ENCODE measurements at regions not wholly inside any gene's neighbourhood (a gene's known extent, or its start where the extent isn't known, plus 50 kb on each side); places are given as distances from the start of the nearest gene placed in this dataset.

- no peak for DNase-seq (ENCODE audit: low spot score)
Measured at GRCh38 chr10:83663918-83664317, 475.4 kb upstream of the GHITM start.

DNA sequence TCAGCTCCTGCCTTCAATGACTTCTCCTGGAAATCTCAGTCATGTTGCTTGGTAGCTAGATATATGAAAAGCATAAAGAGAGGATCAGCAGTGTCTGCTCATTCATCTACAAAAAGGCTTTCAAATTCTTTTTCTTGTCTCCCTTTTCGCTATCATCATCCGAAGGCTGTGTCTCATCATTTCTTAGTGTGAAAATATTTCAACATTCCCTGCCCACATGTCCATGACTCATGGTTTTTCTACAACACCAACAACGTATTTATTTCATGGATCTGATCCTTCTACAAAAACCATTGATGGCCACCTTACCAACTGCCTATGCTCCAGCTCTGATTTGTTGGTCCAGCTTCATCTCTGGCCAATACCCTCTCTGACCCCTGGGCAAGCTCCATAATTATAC is 472.5 kb upstream of the GHITM start:
- no peak for DNase-seq (ENCODE audit: low spot score)

DNA sequence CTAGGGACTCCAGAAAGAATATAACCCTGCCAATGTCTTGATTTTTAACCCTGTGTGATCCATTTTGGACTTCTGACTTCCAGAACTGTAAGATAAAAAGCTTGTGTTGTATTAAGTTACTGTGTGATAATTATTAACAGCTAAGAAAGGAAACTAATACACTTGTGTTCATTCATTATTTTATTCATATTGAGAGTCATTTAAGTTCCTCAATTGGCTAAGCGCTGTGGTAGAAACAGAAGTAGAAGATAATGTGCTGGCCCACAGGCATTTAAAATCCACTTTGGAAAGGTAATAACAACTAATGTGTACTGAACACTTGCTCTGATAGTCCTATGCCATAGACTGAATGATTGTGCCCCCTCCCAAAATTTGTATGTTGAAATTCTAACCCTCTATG is 471.7 kb upstream of the GHITM start:
- DNase-seq (ENCODE audit: low spot score): no peak

GRCh38 chr10:83673316-83673715 is 466.0 kb upstream of the GHITM start:
- no peak for DNase-seq (ENCODE audit: low spot score)

- no peak for DNase-seq (ENCODE audit: low spot score)
Measured at GRCh38 chr10:83677795-83678194, 461.5 kb upstream of the GHITM start.

DNA sequence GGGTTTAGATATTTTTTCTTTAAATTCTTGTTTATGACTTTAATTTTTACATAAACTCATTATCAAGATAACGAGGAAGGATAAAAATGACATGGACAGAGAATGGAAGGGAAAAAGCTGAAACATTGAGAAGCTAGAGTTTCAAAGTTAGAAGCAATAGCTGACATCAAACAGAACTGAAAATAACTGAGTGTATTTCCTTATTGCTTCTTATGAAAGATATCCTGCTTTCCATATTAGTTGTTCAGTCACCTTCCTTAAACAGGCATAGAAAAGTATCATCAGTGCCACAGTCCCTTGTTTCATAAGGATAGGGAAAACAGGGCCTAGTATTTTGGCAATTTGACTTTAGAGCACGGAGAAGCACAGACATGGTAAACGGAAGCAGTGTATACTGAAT is 460.5 kb upstream of the GHITM start:
- no peak for DNase-seq (ENCODE audit: low spot score)

DNA sequence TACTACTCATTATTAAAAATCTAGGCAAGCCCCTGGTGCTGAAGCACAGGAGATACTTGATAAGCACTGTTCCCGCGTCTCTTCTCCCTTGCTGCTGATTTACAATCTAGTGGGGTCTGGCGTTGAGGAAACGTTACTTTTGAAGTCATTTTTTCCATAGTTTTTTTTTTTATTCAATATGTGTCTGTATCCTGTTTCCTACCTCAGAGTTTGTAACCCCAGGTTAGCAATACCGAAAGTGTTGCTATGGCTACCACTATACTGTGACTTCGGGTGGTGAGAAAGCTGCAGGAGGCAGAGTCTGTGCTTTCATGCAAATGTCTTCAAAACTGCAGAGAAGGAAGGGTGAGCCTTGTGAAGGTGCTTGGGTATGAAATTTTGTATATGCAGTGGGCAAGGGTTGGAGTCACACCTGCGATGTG is 458.8 kb upstream of the GHITM start:
- peak; percentile 15 for DNase-seq (ENCODE audit: low spot score)

DNA sequence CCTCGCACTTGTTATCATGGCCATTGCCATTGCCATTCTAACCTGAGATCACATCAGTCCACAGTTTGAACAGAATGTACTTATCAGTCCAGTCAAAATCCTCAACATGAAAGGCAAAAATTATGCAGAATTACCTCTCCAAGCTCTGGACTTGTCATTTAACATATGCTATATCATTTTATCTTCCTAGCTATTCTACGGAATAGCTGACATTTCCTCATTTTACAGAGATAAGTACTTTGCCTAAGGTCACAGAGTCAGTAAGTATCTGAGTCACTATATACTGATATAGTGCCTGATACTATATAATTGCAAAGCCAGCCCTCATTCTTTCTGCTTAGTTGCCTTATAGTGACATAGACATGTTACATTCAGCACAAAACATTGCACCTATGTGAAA is 456.9 kb upstream of the GHITM start:
- no peak for DNase-seq (ENCODE audit: low spot score)

- DNase-seq (ENCODE audit: low spot score): no peak
Measured at GRCh38 chr10:83685458-83685857, 453.9 kb upstream of the GHITM start.

DNA sequence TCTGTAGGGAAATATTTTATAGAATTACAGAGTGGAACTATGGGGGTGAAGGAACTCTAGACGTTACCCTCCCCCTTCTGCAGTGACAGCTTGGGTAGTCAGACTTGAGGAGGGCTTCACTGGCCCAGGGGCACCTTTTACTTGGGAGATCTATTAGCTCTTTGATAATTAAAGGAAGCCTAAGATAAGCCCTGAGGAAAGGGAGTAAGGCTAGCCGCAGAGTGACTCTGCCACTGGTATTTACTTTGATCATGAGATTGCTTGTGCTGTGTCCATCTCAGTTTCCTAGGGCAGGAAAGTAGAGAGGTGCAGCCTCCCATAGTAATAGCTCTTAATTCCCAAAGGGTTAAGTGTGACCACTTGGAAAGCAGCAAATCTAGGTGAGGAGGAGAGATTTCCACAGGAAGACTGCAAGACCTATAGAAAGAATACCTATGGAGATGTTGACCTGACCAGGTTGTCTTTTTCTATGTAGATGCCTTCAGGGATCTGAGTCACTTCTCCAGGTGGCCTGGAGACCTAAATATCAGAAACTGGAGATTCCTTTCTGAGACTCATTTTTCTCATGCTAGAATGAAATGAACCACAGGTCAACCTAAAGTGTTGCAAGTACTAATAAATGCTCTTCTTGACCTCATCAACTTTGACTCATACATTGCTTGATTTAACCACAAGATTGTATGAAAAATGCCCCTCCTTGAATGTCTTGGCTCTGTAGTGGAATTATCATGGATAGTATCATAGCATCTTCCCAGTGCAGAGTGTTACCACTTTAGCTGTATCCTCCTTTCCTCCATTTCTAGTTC is 447.3 kb upstream of the GHITM start:
- DNase-seq (ENCODE audit: low spot score): no peak

DNA sequence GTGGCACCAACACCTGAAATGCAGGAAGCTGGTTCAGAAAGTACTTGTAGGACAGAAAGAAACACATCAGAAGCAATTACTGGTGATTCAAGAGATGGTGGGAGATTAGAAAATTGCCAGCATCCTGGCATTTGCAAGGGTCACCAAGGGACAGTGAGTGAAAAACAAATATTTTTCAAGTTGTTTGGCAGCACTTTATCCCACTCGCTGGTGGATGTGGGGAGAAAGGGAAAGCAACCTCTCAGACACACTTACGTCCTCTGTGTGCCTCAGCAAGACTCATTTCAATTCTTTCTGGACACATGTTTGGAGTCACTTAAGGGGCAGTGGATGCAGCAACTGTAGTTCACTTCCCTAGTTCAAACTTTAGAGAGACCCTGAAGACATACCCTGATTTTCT is 440.4 kb upstream of the GHITM start:
- DNase-seq (ENCODE audit: low spot score): no peak

GRCh38 chr10:83701799-83702198 is 437.5 kb upstream of the GHITM start:
- DNase-seq (ENCODE audit: low spot score): no peak

GRCh38 chr10:83702731-83703130 is 436.6 kb upstream of the GHITM start:
- no peak for DNase-seq (ENCODE audit: low spot score)

DNA sequence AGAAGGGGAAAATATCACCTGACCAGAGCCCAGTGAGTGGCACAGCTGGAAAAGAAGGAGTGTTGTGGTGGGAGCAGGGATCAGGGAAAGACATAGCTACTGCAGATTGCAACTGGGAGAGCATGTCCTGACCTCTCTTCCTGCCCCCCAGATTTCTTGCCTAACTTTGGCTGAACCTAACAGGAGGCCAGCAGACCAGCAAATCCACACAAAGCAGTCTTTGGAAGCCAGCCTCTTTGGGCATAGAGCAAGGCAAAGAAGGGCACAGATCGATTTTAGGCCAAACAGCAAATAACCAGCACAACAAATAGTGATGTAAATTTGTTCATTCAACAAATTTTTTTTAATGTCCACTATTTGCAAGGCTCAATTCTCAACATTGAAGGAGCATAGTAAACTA is 433.2 kb upstream of the GHITM start:
- DNase-seq (ENCODE audit: low spot score): no peak

DNA sequence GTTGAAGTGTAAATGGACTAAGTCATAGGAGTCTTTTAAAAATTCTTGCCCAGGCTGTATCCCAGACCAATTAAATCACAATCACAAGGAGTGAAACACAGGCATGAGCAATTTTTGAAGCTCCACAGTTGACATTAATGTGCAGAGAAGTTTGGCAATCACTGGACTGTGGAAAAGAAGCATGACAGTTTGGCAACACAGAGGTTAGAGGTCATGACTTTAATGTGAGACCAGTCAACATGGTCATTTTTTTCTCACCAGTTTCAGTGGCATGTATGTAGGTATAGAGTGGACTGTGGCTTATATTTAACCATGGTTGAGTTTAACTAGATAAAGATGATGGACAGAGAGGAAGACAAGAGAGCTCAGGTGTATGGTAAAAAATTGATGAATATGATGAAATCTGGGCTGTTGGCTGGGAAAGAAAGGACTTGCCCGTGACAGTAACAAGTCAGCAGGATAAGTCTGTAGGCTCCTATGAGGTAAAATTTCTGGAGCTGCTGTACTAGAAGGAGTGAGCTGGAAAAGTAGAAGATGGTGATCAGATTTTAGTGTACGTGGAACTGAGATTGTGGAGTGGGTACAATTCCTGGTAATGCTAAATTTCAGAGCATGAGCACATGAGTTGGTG is 432.2 kb upstream of the GHITM start:
- DNase-seq (ENCODE audit: low spot score): no peak

- DNase-seq (ENCODE audit: low spot score): no peak
Measured at GRCh38 chr10:83713423-83713822, 425.9 kb upstream of the GHITM start.

GRCh38 chr10:83723080-83723479 is 416.2 kb upstream of the GHITM start:
- no peak for DNase-seq (ENCODE audit: low spot score)

DNA sequence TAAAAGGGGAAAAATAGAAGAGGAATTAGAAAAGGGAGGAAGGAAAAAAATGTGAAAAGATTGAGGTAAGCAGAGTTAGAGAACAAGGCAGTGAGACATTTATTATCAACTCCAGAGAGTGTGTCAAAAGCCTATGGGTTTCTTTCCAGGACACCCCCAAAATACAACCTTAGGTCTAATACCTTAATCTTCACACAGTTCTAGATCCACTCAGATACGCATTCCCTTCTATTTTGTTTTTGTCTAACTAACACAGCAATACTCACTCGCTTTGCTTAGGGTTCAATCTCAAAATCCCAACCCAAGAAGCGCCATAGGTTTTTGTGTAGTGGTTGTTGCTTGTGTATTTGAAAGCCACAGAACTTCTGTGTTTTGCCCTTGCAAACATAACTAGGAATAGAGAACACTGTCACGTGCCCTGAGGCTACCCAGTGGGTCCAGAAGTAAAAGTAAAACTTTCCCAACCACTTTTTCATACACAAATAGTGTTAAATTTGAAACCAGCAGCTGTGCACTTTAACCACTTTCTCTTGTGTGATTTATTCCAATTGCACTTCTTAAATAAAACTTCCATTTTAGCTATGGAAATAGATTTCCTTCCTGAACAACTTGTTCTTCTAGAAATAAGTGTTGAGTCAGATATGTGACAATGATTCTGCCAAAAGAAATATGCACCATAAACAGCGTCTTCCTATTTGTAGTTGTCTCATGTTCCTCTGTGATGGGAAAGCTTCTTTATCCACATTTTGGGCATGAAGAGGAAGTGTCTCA is 414.7 kb upstream of the GHITM start:
- no peak for DNase-seq (ENCODE audit: low spot score)

DNA sequence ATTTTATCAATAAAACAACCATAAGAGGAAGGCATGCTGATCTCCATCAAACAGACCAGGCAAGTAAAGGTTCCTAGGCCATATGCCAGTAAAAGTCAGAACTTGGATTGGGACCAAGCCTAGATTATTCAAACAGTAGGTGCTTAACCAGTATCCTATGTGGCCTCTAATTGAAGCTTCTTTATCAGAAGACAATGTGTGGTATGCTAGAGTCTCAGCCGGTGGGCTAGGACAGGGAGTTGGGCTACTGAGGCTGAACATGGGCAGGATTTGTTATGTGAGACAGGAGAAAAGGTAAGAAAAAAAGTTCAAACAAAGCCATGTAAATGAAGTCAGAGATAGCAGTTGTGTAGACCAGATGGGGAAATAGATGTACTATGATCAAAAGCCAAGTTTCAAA is 413.7 kb upstream of the GHITM start:
- DNase-seq (ENCODE audit: low spot score): no peak

- DNase-seq (ENCODE audit: low spot score): no peak
Measured at GRCh38 chr10:83734278-83734677, 405.0 kb upstream of the GHITM start.

GRCh38 chr10:83736008-83736407 is 403.3 kb upstream of the GHITM start:
- no peak for DNase-seq (ENCODE audit: low spot score)

DNA sequence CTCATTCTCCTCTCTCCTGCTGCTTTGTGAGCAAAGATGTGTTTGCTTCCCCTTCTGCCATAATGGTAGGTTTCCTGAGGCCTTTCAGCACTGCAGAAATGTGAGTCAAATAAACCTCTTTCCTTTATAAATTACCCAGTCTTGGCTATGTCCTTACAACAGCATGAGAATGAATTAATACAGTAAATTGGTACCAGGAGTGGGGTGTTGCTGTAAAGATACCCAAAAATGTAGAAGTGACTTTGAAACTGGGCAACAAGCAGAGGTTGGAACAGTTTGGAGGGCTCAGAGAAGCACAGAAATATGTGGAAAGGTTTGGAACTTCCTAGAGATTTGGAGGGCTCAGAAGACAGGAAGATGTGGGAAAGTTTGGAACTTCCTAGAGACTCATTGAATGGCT is 388.7 kb upstream of the GHITM start:
- no peak for DNase-seq (ENCODE audit: low spot score)

GRCh38 chr10:83753490-83753889 is 385.8 kb upstream of the GHITM start:
- DNase-seq (ENCODE audit: low spot score): no peak

Measured in CD4-positive, alpha-beta T cell treated with Interleukin-2 at 100 ng/mL for 4 hours (primary cell).